ENCODE measurements at regions not wholly inside any gene's neighbourhood (a gene's known extent, or its start where the extent isn't known, plus 50 kb on each side); places are given as distances from the start of the nearest gene placed in this dataset.

DNA sequence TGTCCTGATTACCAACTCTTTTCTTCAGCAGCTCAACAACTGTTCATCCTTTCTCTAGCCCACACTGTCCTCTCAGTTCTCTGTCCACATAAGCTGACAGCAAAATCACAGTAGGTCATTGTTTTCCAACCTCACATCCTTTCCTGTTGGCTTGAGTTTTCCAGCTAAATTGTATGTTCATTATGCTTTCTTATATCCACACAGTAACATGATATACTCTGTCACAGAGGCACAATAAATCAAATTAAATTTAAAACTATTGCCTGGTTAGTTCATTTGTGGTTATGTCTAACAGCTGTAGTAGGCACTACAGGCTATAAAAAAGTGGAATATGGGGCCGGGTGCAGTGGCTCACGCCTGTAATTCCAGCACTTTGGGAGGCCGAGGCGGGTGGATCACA, 179.9 kb downstream of the ETAA1 start:
- FAIRE-seq (no peak), DNase-seq (ENCODE audit: low read depth, low spot score) (no peak)
- Histone ChIP-seq H4K20me1 (ENCODE audit: control insufficient read depth, extremely low read depth, insufficient read depth, low read length) (no peaks in the 10 kb centered on the region), H3K79me2 (ENCODE audit: control insufficient read depth, insufficient read depth, low read length) (no peaks in the 10 kb centered on the region), H3K27ac (ENCODE audit: control insufficient read depth, insufficient read depth, low read length) (no peak overlapping the region), H3K9ac (ENCODE audit: control insufficient read depth, extremely low read depth, insufficient read depth, low read length) (no peak overlapping the region), H3K36me3 (ENCODE audit: control insufficient read depth in 2 of 2, extremely low read depth in 1 of 2, insufficient read depth in 2 of 2, low read length in 2 of 2) (no peaks in the 10 kb centered on the region), H3K4me2 (ENCODE audit: control insufficient read depth, extremely low read depth, insufficient read depth, low read depth, low read length) (no peak overlapping the region), H2AFZ (ENCODE audit: control insufficient read depth, low read length) (no peak overlapping the region), H3K9me1 (ENCODE audit: control insufficient read depth, extremely low read depth, insufficient read depth, low read length) (no peaks in the 10 kb centered on the region), H3K9me3 (ENCODE audit: control insufficient read depth, low read depth, low read length) (no peaks in the 10 kb centered on the region), H3K4me1 (ENCODE audit: control insufficient read depth, extremely low read depth, insufficient read depth, low read length) (peaks cover 3% of the 10 kb centered on the region), H3K4me3 (ENCODE audit: control insufficient read depth in 2 of 3, extremely low read depth in 1 of 3, insufficient read depth in 2 of 3, low read depth in 1 of 3, low read length in 3 of 3) (no peak overlapping the region), H3K27me3 (ENCODE audit: control insufficient read depth, extremely low read depth, insufficient read depth, low read length) (no peaks in the 10 kb centered on the region)
- dilution Hi-C loops (cut with MboI; ENCODE audit: extremely low pct_ligation_motif_present, low sequenced_read_pairs) = no loop called here
- TF ChIP-seq, protein P1, sequence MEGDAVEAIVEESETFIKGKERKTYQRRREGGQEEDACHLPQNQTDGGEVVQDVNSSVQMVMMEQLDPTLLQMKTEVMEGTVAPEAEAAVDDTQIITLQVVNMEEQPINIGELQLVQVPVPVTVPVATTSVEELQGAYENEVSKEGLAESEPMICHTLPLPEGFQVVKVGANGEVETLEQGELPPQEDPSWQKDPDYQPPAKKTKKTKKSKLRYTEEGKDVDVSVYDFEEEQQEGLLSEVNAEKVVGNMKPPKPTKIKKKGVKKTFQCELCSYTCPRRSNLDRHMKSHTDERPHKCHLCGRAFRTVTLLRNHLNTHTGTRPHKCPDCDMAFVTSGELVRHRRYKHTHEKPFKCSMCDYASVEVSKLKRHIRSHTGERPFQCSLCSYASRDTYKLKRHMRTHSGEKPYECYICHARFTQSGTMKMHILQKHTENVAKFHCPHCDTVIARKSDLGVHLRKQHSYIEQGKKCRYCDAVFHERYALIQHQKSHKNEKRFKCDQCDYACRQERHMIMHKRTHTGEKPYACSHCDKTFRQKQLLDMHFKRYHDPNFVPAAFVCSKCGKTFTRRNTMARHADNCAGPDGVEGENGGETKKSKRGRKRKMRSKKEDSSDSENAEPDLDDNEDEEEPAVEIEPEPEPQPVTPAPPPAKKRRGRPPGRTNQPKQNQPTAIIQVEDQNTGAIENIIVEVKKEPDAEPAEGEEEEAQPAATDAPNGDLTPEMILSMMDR (optimal IDR thresholded peaks at IDR 0.05 in 1 of 3, IDR thresholded peaks at IDR 0.05 in 1 of 3, conservative IDR thresholded peaks at IDR 0.05 in 1 of 3; ENCODE audit: extremely low read depth in 1 of 3, insufficient read depth in 2 of 3, low read length in 3 of 3) = no peak
- no peak for TF ChIP-seq EZH2 (IDR thresholded peaks at IDR 0.05; ENCODE audit: low read length)

DNA sequence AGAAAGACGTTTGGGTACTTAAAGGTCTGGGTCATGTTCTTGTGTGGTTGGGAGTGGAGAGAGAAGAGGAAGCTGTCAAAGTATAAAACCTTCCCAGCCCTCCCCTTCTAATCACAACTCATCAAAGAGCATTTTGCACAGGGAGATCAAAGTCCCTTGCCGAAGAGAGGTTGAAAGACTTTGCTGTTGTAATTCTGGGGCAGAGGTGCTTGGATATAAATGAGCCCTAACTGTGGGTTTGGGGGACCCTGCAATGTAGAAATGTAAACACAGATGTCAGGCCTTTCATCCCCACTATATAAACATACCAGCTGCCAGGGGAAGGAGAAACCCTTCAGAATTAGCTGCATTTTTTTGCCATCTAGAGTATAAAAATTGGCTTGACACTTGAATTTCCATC, 182.1 kb downstream of the ETAA1 start:
- no peaks in the 10 kb centered on the region for H3K9me1 ChIP-seq (ENCODE audit: control insufficient read depth, extremely low read depth, insufficient read depth, low read length)
- TF ChIP-seq EZH2 (IDR thresholded peaks at IDR 0.05; ENCODE audit: low read length) = no peak
- TF ChIP-seq, protein P1 (optimal IDR thresholded peaks at IDR 0.05 in 1 of 3, IDR thresholded peaks at IDR 0.05 in 1 of 3, conservative IDR thresholded peaks at IDR 0.05 in 1 of 3; ENCODE audit: extremely low read depth in 1 of 3, insufficient read depth in 2 of 3, low read length in 3 of 3) = no peak
- no peak overlapping the region for H3K27ac ChIP-seq (ENCODE audit: control insufficient read depth, insufficient read depth, low read length)
- H4K20me1 ChIP-seq (ENCODE audit: control insufficient read depth, extremely low read depth, insufficient read depth, low read length) = no peaks in the 10 kb centered on the region
- dilution Hi-C loops (cut with MboI; ENCODE audit: extremely low pct_ligation_motif_present, low sequenced_read_pairs) = no loop called here
- peaks cover 3% of the 10 kb centered on the region for H3K9me3 ChIP-seq (ENCODE audit: control insufficient read depth, low read depth, low read length)
- DNase-seq (ENCODE audit: low read depth, low spot score) = no peak
- H3K9ac ChIP-seq (ENCODE audit: control insufficient read depth, extremely low read depth, insufficient read depth, low read length) = no peak overlapping the region
- no peak overlapping the region for H2AFZ ChIP-seq (ENCODE audit: control insufficient read depth, low read length)
- FAIRE-seq = no peak
- no peak overlapping the region for H3K4me2 ChIP-seq (ENCODE audit: control insufficient read depth, extremely low read depth, insufficient read depth, low read depth, low read length)
- no peaks in the 10 kb centered on the region for H3K36me3 ChIP-seq (ENCODE audit: control insufficient read depth in 2 of 2, extremely low read depth in 1 of 2, insufficient read depth in 2 of 2, low read length in 2 of 2)
- no peak overlapping the region for H3K4me3 ChIP-seq (ENCODE audit: control insufficient read depth in 2 of 3, extremely low read depth in 1 of 3, insufficient read depth in 2 of 3, low read depth in 1 of 3, low read length in 3 of 3)
- H3K79me2 ChIP-seq (ENCODE audit: control insufficient read depth, insufficient read depth, low read length) = no peaks in the 10 kb centered on the region
- peaks cover 3% of the 10 kb centered on the region for H3K4me1 ChIP-seq (ENCODE audit: control insufficient read depth, extremely low read depth, insufficient read depth, low read length)
- no peaks in the 10 kb centered on the region for H3K27me3 ChIP-seq (ENCODE audit: control insufficient read depth, extremely low read depth, insufficient read depth, low read length)
